VCaP (cell line): ENCODE measurements at regions not wholly inside any gene's neighbourhood (a gene's known extent, or its start where the extent isn't known, plus 50 kb on each side); places are given as distances from the start of the nearest gene placed in this dataset.
A peak's percentile ranks its signal among the peaks of the same experiment; 100 is the strongest.

ENCODE experiments used
- H3K27ac ChIP-seq: fragments of 450-650 bp; 2 replicates; pipeline ENCODE4 v1.5.1; 2017
- TF ChIP-seq, protein P1 (sequence below): fragments of 450-650 bp; conservative IDR thresholded peaks from 2 replicates; pipeline ENCODE4 v1.5.1; 2017; ENCODE audit warnings: mild to moderate bottlenecking, moderate library complexity

DNA sequence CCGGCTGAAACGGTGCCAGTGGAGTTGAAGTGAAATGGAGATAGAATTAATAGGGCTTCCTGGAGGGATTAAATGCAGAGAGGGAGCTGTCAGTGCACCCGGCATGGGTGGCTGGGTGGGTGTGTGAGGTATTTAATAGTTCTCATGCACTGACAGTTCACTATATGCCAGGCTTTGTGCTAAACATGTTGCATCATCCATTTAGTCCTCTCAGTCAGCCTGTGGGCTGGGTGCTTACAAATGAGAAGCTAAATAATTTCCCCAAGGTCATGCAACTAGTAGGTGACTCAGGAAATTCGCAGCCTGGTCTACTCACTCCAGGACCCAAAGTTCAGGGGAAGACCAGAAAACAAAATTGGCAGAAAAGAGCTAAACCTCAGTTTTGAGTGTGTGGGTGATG, 63.5 kb upstream of the SPATA13 start:
- H3K27ac ChIP-seq: no peak overlapping the region
- TF ChIP-seq, protein P1, sequence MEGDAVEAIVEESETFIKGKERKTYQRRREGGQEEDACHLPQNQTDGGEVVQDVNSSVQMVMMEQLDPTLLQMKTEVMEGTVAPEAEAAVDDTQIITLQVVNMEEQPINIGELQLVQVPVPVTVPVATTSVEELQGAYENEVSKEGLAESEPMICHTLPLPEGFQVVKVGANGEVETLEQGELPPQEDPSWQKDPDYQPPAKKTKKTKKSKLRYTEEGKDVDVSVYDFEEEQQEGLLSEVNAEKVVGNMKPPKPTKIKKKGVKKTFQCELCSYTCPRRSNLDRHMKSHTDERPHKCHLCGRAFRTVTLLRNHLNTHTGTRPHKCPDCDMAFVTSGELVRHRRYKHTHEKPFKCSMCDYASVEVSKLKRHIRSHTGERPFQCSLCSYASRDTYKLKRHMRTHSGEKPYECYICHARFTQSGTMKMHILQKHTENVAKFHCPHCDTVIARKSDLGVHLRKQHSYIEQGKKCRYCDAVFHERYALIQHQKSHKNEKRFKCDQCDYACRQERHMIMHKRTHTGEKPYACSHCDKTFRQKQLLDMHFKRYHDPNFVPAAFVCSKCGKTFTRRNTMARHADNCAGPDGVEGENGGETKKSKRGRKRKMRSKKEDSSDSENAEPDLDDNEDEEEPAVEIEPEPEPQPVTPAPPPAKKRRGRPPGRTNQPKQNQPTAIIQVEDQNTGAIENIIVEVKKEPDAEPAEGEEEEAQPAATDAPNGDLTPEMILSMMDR: no peak

DNA sequence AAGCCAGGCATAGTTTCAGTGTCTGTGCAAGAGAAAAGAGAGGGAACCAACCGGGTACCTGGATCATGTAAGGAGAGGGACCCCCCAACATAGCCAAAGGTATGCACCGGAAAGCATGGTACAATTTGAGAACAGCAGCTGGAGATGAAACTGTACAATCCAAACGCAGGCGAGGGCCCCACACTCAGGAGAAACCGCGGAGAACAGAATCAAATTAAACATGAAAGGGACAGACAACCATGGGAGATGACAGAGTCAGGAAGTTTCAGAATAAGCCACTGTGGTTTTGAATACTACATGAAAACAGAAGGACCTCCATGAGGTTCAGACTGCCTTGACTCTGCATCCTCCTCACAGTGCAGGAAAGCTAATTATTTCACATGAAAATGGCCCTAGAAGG, 62.9 kb upstream of the SPATA13 start:
- TF ChIP-seq, protein P1: no peak
- H3K27ac ChIP-seq: no peak overlapping the region

DNA sequence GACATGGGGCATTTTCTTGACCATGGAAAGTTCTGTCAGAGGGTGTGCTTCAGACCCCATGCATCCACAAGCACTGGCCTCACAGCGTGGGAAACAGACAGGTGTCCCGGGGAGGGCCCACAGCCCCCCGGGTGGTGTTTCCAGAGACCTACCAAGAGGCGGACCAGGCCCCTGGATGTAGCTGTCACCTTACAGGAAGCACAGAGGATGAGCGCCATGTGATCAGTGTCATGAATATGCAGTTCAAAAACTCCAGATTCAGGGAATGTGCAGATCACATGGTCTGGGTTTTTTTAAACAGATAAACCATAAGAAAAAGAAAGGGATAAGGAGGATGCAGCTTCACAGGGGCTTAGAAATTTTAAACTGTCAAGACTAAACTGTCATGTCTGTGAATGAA, 61.0 kb upstream of the SPATA13 start:
- no peak overlapping the region for H3K27ac ChIP-seq
- TF ChIP-seq, protein P1: no peak

DNA sequence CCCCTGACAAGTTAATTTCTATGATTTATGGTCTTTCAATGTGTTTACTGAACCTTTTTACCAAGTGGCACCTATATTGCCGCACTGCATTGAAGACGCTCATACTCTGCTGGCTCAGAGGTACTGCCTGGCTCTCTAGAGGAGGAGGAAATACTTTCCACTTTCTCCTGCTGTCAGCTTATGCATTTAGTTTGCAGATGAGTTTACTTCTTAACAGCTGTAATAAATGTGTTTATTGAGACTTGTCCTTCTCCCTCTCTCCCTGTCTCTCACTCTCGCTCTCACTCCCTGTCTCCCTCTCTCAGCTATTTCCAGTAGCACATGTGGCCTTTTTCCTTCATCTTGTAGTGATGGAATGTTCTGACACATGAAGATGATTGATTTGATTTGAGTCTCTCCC, 60.3 kb upstream of the SPATA13 start:
- H3K27ac ChIP-seq: no peak overlapping the region
- TF ChIP-seq, protein P1: no peak

- H3K27ac ChIP-seq: no peak overlapping the region
- TF ChIP-seq, protein P1: no peak
Measured at GRCh38 chr13:24103782-24104372, 56.6 kb upstream of the SPATA13 start.

- H3K27ac ChIP-seq: no peak overlapping the region
- TF ChIP-seq, protein P1: no peak
Measured at GRCh38 chr13:24104723-24105122, 55.8 kb upstream of the SPATA13 start.

DNA sequence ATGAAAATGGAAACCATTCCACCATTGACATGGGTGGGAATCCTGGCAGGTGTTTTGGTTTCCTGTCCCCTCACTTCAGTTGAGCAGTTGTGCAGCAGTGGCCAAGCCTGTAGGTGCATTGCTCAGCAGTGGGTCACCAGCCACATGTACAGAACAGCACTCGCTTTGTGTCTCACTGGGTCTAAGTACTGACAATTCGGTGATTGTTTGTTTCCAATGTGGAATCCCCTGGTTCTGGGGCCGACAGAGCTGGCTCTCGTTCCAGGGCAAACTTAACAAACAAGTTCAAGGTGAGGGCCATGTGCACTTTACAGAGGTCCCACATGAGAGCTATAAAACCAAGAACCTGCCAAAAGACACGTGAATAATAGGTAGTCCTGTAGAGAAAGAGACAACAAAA, 54.1 kb upstream of the SPATA13 start:
- H3K27ac ChIP-seq: peak overlapping the region; percentile 82
- TF ChIP-seq, protein P1: no peak
